Liver (tissue), 8 donors: ENCODE measurements at regions not wholly inside any gene's neighbourhood (a gene's known extent, or its start where the extent isn't known, plus 50 kb on each side); places are given as distances from the start of the nearest gene placed in this dataset.

Experiments
- DNase-seq: peaks from one replicate; pipeline ENCODE4 v3.0.0-alpha.2; 2017; ENCODE audit warnings: low spot score
- H3K27ac ChIP-seq, 2 donors: one replicate each; pipeline ENCODE4 v1.7.0; 2013; ENCODE audit warnings: inconsistent platforms in 2 of 2, low read length in 2 of 2, control low read depth in 1 of 2, low read depth in 1 of 2, mild to moderate bottlenecking in 1 of 2
- H3K27me3 ChIP-seq, 4 donors: one replicate each; pipeline versions ENCODE4 v1.6.1 to v1.7.0; 2013; ENCODE audit warnings: low read length in 3 of 4, inconsistent platforms in 1 of 4, mild to moderate bottlenecking in 1 of 4, moderate library complexity in 1 of 4; ENCODE audit not compliant: control insufficient read depth in 4 of 4, insufficient read depth in 4 of 4
- H3K36me3 ChIP-seq, 4 donors: one replicate each; pipeline versions ENCODE4 v1.6.1 to v1.7.0; 2013; ENCODE audit warnings: low read length in 3 of 4, mild to moderate bottlenecking in 3 of 4, low read depth in 1 of 4, moderate library complexity in 1 of 4; ENCODE audit not compliant: control insufficient read depth in 4 of 4, insufficient read depth in 3 of 4
- H3K4me1 ChIP-seq, 4 donors: one replicate each; pipeline versions ENCODE4 v1.6.1 to v1.7.0; 2013; ENCODE audit warnings: low read length in 3 of 4, mild to moderate bottlenecking in 3 of 4, moderate library complexity in 1 of 4; ENCODE audit not compliant: control insufficient read depth in 4 of 4, insufficient read depth in 4 of 4
- H3K4me3 ChIP-seq, 3 donors: one replicate each; pipeline versions ENCODE4 v1.6.1 to v1.7.0; 2013; ENCODE audit warnings: low read length in 3 of 3, control low read depth in 1 of 3, low read depth in 1 of 3, mild to moderate bottlenecking in 1 of 3
- H3K9ac ChIP-seq, 2 donors: one replicate each; pipeline ENCODE4 v1.7.0; 2013; ENCODE audit warnings: low read length in 2 of 2, mild to moderate bottlenecking in 2 of 2, moderate library complexity in 2 of 2, control low read depth in 1 of 2, low read depth in 1 of 2
- H3K9me3 ChIP-seq, 4 donors: one replicate each; pipeline versions ENCODE4 v1.6.1 to v1.7.0; 2013; ENCODE audit warnings: low read length in 3 of 4; ENCODE audit not compliant: control insufficient read depth in 4 of 4
- CTCF ChIP-seq: fragments of 150-350 bp; IDR thresholded peaks from 2 replicates; pipeline ENCODE4 v1.5.1; 2017; ENCODE audit warnings: improper control_type of control experiment, low read depth, low read length; ENCODE audit not compliant: missing input control
- EGR1 ChIP-seq, 2 donors: IDR thresholded peaks; 2 replicates each; pipeline ENCODE4 v1.6.1; 2016 to 2018; ENCODE audit warnings: antibody characterized with exemption in 2 of 2, low read depth in 2 of 2
- FOXA1 ChIP-seq: IDR thresholded peaks from 2 replicates; pipeline ENCODE4 v1.6.1; 2016; ENCODE audit warnings: antibody characterized with exemption
- FOXA2 ChIP-seq: IDR thresholded peaks from 2 replicates; pipeline ENCODE4 v1.6.1; 2016; ENCODE audit warnings: antibody characterized with exemption
- GABPA ChIP-seq, 2 donors: IDR thresholded peaks in 1 of 2; conservative IDR thresholded peaks in 1 of 2; 2 replicates each; pipeline ENCODE4 v1.6.1; 2016; ENCODE audit warnings: antibody characterized with exemption in 2 of 2, mild to moderate bottlenecking in 1 of 2, moderate library complexity in 1 of 2
- HNF4A ChIP-seq, 2 donors: conservative IDR thresholded peaks; 2 replicates each; pipeline ENCODE4 v1.6.1; 2016; ENCODE audit warnings: antibody characterized with exemption in 2 of 2, mild to moderate bottlenecking in 2 of 2
- HNF4G ChIP-seq: IDR thresholded peaks from 2 replicates; pipeline ENCODE4 v1.6.1; 2016; ENCODE audit warnings: antibody characterized with exemption
- JUND ChIP-seq, 2 donors: IDR thresholded peaks; 2 replicates each; pipeline ENCODE4 v1.6.1; 2016; ENCODE audit warnings: antibody characterized with exemption in 2 of 2
- NR2F2 ChIP-seq: IDR thresholded peaks from 2 replicates; pipeline ENCODE4 v1.6.1; 2016; ENCODE audit warnings: antibody characterized with exemption
- RAD21 ChIP-seq, 2 donors: IDR thresholded peaks; 2 replicates each; pipeline ENCODE4 v1.6.1; 2016; ENCODE audit warnings: antibody characterized with exemption in 2 of 2, mild to moderate bottlenecking in 2 of 2
- REST ChIP-seq: IDR thresholded peaks from 2 replicates; pipeline ENCODE4 v1.6.1; 2016; ENCODE audit warnings: antibody characterized with exemption, mild to moderate bottlenecking
- RXRA ChIP-seq, 2 donors: IDR thresholded peaks; 2 replicates each; pipeline ENCODE4 v1.6.1; 2017 to 2018; ENCODE audit warnings: antibody characterized with exemption in 2 of 2, mild to moderate bottlenecking in 1 of 2
- SP1 ChIP-seq: IDR thresholded peaks from 2 replicates; pipeline ENCODE4 v1.6.1; 2018; ENCODE audit warnings: antibody characterized with exemption, mild to moderate bottlenecking
- TAF1 ChIP-seq: conservative IDR thresholded peaks from 2 replicates; pipeline ENCODE4 v1.6.1; 2016; ENCODE audit warnings: antibody characterized with exemption, mild to moderate bottlenecking
- YY1 ChIP-seq: IDR thresholded peaks from 2 replicates; pipeline ENCODE4 v1.6.1; 2016; ENCODE audit warnings: antibody characterized with exemption, mild to moderate bottlenecking
- WGBS: extraction: QIAGEN DNeasy Blood & Tissue Kit; methylation state at CpG from one replicate; pipeline ENCODE4 v1.1.7; 2013; 5-methylcytosine and 5-hydroxymethylcytosine counted together
- TF ChIP-seq, protein P1 (sequence below): IDR thresholded peaks from 2 replicates; pipeline ENCODE4 v1.6.1; 2016; ENCODE audit warnings: antibody characterized with exemption
- TF ChIP-seq, protein P2 (sequence below): IDR thresholded peaks from 2 replicates; pipeline ENCODE4 v1.6.1; 2016; ENCODE audit warnings: antibody characterized with exemption
- TF ChIP-seq, protein P3 (sequence below): IDR thresholded peaks from 2 replicates; pipeline ENCODE4 v1.6.1; 2016; ENCODE audit warnings: antibody characterized with exemption
- donor health status: healthy.
- donor health status: healthy.
- donor health status: healthy.
- donor health status: healthy.
- donor health status: healthy.

DNA sequence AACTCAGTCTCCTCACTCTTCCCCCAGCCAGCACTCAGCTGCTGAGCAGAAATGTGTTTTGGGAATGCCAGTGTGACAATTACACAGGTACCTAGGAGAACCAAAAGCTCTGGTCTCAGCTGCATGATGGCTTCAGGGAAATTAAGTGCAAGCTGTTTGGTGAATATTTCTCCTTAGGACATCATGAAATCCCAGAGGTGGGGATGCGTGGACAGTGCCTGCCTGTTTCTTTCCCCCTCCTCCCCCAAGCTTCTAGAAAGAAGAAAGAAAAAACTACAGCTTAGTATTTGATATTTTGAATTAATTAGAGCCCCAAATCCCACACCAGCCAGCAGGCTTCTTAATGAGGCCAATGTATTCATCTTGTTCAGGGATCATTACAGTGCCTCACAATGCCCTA, 243.0 kb downstream of the IDS start (continued):
- TF ChIP-seq CTCF, result no peak

GRCh38 chrX:149259241-149259640, 245.9 kb downstream of the IDS start:
- WGBS, result 67% methylated on average over 2 of the region's 2 CpGs
- Histone ChIP-seq H3K4me3 (no peak overlapping the region), H3K9ac (no peak overlapping the region), H3K9me3 (no peaks in the 10 kb centered on the region), H3K4me1 (no peaks in the 10 kb centered on the region), H3K27ac (no peak overlapping the region), H3K27me3 (no peaks in the 10 kb centered on the region), H3K36me3 (no peaks in the 10 kb centered on the region)
- TF ChIP-seq HNF4G (no peak), SP1 (no peak), FOXA2 (no peak), YY1 (no peak), GABPA (IDR thresholded peaks at IDR 0.05 in 1 of 2, conservative IDR thresholded peaks at IDR 0.05 in 1 of 2) (no peak), FOXA1 (no peak), HNF4A (conservative IDR thresholded peaks at IDR 0.05) (no peak), JUND (IDR thresholded peaks at IDR 0.05) (no peak)
- TF ChIP-seq, protein P1, sequence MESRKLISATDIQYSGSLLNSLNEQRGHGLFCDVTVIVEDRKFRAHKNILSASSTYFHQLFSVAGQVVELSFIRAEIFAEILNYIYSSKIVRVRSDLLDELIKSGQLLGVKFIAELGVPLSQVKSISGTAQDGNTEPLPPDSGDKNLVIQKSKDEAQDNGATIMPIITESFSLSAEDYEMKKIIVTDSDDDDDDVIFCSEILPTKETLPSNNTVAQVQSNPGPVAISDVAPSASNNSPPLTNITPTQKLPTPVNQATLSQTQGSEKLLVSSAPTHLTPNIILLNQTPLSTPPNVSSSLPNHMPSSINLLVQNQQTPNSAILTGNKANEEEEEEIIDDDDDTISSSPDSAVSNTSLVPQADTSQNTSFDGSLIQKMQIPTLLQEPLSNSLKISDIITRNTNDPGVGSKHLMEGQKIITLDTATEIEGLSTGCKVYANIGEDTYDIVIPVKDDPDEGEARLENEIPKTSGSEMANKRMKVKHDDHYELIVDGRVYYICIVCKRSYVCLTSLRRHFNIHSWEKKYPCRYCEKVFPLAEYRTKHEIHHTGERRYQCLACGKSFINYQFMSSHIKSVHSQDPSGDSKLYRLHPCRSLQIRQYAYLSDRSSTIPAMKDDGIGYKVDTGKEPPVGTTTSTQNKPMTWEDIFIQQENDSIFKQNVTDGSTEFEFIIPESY, result no peak
- DNase-seq, result no peak

DNA sequence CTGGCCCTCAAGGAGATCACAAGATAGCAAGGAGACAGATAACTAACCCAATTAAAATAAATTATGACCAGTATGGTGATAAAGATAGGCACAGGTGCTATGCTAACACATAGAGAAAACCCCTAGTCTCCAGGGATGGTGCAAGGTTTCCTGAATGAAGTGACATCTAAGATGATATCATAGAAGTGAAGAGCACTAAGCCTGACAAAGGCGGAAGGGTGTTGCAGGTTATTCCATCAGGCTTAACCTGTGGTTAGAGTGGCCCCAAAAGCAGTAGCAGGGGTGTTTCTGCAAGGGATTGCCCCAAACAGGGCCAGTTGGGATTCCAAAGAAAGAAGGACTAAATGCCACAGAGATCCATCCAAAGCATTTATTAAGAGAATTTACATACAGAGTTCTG, 249.2 kb downstream of the IDS start:
- WGBS, result 76% methylated on average over 1 of the region's 1 CpG
- no peak for DNase-seq
- Histone ChIP-seq H3K27me3 (no peaks in the 10 kb centered on the region), H3K36me3 (no peaks in the 10 kb centered on the region), H3K4me3 (no peak overlapping the region), H3K9ac (no peak overlapping the region), H3K27ac (no peak overlapping the region), H3K9me3 (no peaks in the 10 kb centered on the region), H3K4me1 (no peaks in the 10 kb centered on the region)
- TF ChIP-seq GABPA (IDR thresholded peaks at IDR 0.05 in 1 of 2, conservative IDR thresholded peaks at IDR 0.05 in 1 of 2) (no peak), RAD21 (IDR thresholded peaks at IDR 0.05) (no peak), RXRA (IDR thresholded peaks at IDR 0.05) (no peak), NR2F2 (no peak), YY1 (no peak), SP1 (no peak), FOXA1 (no peak), CTCF (no peak), TAF1 (no peak), EGR1 (IDR thresholded peaks at IDR 0.05; ENCODE audit: low read depth in 2 of 2) (no peak), FOXA2 (no peak), HNF4G (no peak), HNF4A (conservative IDR thresholded peaks at IDR 0.05) (no peak), REST (no peak)
- TF ChIP-seq, protein P1, result no peak
- TF ChIP-seq, protein P2, sequence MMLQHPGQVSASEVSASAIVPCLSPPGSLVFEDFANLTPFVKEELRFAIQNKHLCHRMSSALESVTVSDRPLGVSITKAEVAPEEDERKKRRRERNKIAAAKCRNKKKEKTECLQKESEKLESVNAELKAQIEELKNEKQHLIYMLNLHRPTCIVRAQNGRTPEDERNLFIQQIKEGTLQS, result no peak
- TF ChIP-seq, protein P3, sequence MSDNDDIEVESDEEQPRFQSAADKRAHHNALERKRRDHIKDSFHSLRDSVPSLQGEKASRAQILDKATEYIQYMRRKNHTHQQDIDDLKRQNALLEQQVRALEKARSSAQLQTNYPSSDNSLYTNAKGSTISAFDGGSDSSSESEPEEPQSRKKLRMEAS, result no peak
